Common myeloid progenitor, CD34-positive (primary cell): ENCODE measurements at regions not wholly inside any gene's neighbourhood (a gene's known extent, or its start where the extent isn't known, plus 50 kb on each side); places are given as distances from the start of the nearest gene placed in this dataset.

Experiments
- CTCF ChIA-PET: fragments of 350-600 bp; sonication (Branson Sonifier 250); formaldehyde crosslinking; loops from one replicate; lab custom pipeline; 2021; ENCODE audit warnings: antibody characterized with exemption; lab: Charles Lee
- POLR2A ChIA-PET: fragments of 350-600 bp; sonication (Branson Sonifier 250); formaldehyde crosslinking; loops from one replicate; lab custom pipeline; 2021; ENCODE audit warnings: antibody characterized with exemption; lab: Charles Lee
- DNase-seq, 3 donors: peaks; one replicate each; pipeline versions ENCODE4 v3.0.0 to v3.0.0-alpha.2; 2013
- H3K27ac ChIP-seq, 2 experiments: 1 replicate in 1 of 2; 2 replicates in 1 of 2; pipeline ENCODE4 v1.7.0; 2013; ENCODE audit warnings: inconsistent platforms in 2 of 2, low read length in 2 of 2, mild to moderate bottlenecking in 2 of 2, low read depth in 1 of 2, moderate library complexity in 1 of 2; ENCODE audit not compliant: severe bottlenecking in 2 of 2, insufficient read depth in 1 of 2, poor library complexity in 1 of 2
- H3K27me3 ChIP-seq, 5 experiments: replicated peaks in 2 of 5; 1 replicate in 3 of 5; 2 replicates in 2 of 5; pipeline versions ENCODE4 v1.6.1 to v1.7.0; 2013; ENCODE audit warnings: low read length in 4 of 5, mild to moderate bottlenecking in 2 of 5, moderate library complexity in 2 of 5, inconsistent platforms in 1 of 5; ENCODE audit not compliant: insufficient read depth in 5 of 5, control insufficient read depth in 4 of 5
- H3K36me3 ChIP-seq, 4 experiments: 1 replicate in 2 of 4; 2 replicates in 2 of 4; pipeline versions ENCODE4 v1.6.1 to v1.7.0; 2013; ENCODE audit warnings: low read length in 3 of 4, control low read depth in 1 of 4, mild to moderate bottlenecking in 1 of 4; ENCODE audit not compliant: control insufficient read depth in 4 of 4, insufficient read depth in 4 of 4
- H3K4me1 ChIP-seq, 4 experiments: 1 replicate in 3 of 4; 2 replicates in 1 of 4; pipeline versions ENCODE4 v1.6.1 to v1.7.1; 2013; ENCODE audit warnings: low read length in 3 of 4, mild to moderate bottlenecking in 3 of 4, control low read depth in 1 of 4, inconsistent platforms in 1 of 4, moderate library complexity in 1 of 4; ENCODE audit not compliant: control insufficient read depth in 4 of 4, insufficient read depth in 4 of 4; ENCODE audit errors: control extremely low read depth in 1 of 4
- H3K4me3 ChIP-seq, 7 experiments: 1 replicate in 4 of 7; 2 replicates in 3 of 7; pipeline versions ENCODE4 v1.5.1 to v1.7.0; 2013; ENCODE audit warnings: mild to moderate bottlenecking in 7 of 7, low read length in 6 of 7, moderate library complexity in 6 of 7, inconsistent platforms in 2 of 7, low read depth in 2 of 7, control low read depth in 1 of 7; ENCODE audit not compliant: insufficient read depth in 4 of 7, control insufficient read depth in 1 of 7; ENCODE audit errors: extremely low read depth in 1 of 7
- H3K9me3 ChIP-seq, 5 experiments: 1 replicate in 4 of 5; 2 replicates in 1 of 5; pipeline versions ENCODE4 v1.6.1 to v1.7.1; 2013; ENCODE audit warnings: low read length in 4 of 5, mild to moderate bottlenecking in 2 of 5, inconsistent platforms in 1 of 5, low read depth in 1 of 5, moderate library complexity in 1 of 5; ENCODE audit not compliant: control insufficient read depth in 4 of 5, insufficient read depth in 2 of 5; ENCODE audit errors: control extremely low read depth in 1 of 5
- WGBS: methylation state at CpG from one replicate; pipeline ENCODE4 v1.1.5; 2013; ENCODE audit not compliant: insufficient coverage; 5-methylcytosine and 5-hydroxymethylcytosine counted together

DNA sequence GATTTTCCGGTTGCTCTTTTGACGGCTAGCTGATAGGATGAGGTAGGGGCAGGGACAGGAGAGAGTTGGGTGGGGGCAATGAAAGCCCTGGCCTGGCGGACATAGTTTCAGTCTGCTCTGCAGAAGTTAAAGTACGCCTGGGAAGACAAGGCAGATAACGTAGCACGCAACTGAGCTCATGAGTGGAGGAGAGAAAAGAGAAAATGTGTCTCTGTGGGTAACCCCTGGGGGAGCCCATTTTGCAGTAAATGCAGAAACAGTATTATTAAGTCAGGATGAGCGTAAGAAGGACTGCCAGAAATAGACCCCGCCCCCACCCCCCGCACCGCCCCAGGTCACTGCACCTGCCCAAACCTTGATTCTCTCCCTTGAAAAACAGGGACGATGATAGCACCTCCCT lies 51.7 kb upstream of the TARBP1 start:
- no peak for DNase-seq
- no peak overlapping the region for H3K27ac ChIP-seq
- whole genome bisulfite sequencing = 98% methylated on average over 8 of the region's 11 CpGs
- ChIA-PET POLR2A (no interaction called here), CTCF (interaction anchor here (1.6 to 3.0 kb wide), 3 partner anchors 10 to 30 kb away, joined by 4 to 14 read pairs (median 10); no protein-coding TSS in a partner anchor)
- no peaks in the 10 kb centered on the region for H3K36me3 ChIP-seq
- H3K27me3 ChIP-seq = no peaks in the 10 kb centered on the region
- H3K4me3 ChIP-seq = no peak overlapping the region
- no peaks in the 10 kb centered on the region for H3K9me3 ChIP-seq
- H3K4me1 ChIP-seq = peaks cover 9 to 37% (median 17%) of the 10 kb centered on the region in 4 experiments

DNA sequence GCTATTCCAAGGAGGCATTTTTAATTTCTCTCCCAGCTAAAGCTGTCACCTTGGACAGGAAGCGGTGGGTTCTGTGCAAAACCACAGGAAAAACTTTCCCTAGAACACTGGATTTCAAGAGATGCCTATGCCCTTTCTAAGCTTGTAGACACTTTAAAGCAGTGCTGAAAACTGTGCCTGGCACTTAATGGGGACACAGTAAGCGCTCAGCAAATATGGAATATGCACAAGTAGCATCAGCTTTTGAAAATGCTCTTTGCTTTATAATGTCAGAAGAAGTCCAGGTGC lies 50.9 kb upstream of the TARBP1 start:
- no peak for DNase-seq
- no peak overlapping the region for H3K4me3 ChIP-seq
- no peaks in the 10 kb centered on the region for H3K36me3 ChIP-seq
- H3K27ac ChIP-seq = no peak overlapping the region
- no peaks in the 10 kb centered on the region for H3K9me3 ChIP-seq
- CTCF ChIA-PET = interaction anchor here (0.7 to 3.0 kb wide), 6 partner anchors 11 to 576 kb away, joined by 3 to 14 read pairs (median 5); no protein-coding TSS in a partner anchor
- H3K4me1 ChIP-seq = peaks cover 17 to 45% (median 24%) of the 10 kb centered on the region in 4 experiments
- 50% methylated on average over 2 of the region's 2 CpGs for WGBS
- POLR2A ChIA-PET = interaction anchor here (0.5 to 1.1 kb wide), 2 partner anchors 9 to 298 kb away, joined by 3 to 5 read pairs; no protein-coding TSS in a partner anchor
- no peaks in the 10 kb centered on the region for H3K27me3 ChIP-seq

DNA sequence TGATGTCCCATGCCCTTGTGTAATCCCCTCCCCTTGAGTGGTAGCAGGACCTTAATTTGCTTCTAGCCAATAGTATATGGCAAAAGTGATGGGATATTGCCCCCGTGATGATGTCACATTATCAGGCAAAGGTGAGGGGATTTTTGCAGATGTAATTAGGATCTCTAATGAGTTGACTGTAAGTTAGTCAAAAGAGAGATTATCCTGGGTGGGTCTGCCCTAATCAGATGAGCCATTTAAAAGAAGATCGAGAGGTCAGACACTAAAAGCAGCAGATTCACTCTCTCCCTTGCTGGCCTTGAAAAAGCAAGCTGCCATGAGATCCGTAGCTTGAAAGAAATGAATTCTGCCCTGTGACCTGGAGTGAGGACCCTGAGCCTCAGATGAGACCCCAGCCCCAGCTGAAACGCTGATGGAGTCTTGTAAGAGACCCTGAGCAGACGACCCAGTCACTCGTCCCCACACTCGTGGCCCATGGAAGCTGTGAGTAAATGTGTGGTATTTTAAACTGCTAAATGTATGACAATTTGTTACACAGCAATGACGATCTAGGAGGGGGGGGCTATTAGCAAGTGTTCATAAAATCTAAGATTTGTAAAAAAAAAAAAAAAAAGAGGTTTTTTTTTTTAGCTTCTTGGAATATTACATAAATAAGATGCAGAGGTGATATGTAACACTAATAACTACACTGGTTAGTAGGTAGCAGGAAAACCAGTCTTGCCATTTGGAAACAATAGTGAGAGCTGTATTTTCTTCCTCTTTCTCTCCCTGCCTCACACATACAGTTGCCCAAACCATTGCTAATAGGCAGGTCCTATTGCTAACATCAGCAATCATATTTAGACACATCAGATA lies 50.3 kb upstream of the TARBP1 start:
- WGBS = 85% methylated on average over 4 of the region's 8 CpGs
- no peaks in the 10 kb centered on the region for H3K27me3 ChIP-seq
- POLR2A ChIA-PET = interaction anchor here (0.5 to 1.1 kb wide), 3 partner anchors 8 to 298 kb away, joined by 3 to 5 read pairs (median 3); no protein-coding TSS in a partner anchor
- H3K27ac ChIP-seq = no peak overlapping the region
- H3K4me1 ChIP-seq = peaks cover 18 to 51% (median 29%) of the 10 kb centered on the region in 4 experiments
- no peaks in the 10 kb centered on the region for H3K9me3 ChIP-seq
- peak in 2 of 3 donors; percentile 50 to 60 for DNase-seq
- CTCF ChIA-PET = interaction anchor here (0.7 to 3.0 kb wide), 7 partner anchors 11 to 577 kb away, joined by 3 to 14 read pairs (median 4); no protein-coding TSS in a partner anchor
- H3K4me3 ChIP-seq = no peak overlapping the region
- no peaks in the 10 kb centered on the region for H3K36me3 ChIP-seq
